ENCODE measurements at regions not wholly inside any gene's neighbourhood (a gene's known extent, or its start where the extent isn't known, plus 50 kb on each side); places are given as distances from the start of the nearest gene placed in this dataset.

DNA sequence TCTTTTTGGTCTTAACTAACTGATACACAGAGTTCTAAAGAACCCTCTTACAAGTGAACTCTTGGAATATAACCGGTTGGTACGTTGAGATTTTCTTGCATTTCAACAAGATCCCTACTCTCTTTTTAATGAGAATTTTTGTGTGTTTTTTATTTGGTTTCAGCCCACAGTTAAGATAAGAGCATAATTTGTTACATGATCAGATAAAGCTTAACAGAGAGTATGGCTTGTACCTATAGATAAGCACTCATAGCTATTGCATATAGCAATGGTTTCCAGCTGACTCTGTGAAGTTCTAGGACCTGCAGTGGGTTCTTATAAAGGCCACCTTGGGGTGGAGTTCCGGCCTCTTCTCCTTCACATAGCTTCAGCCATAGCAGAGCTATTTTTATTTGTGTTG, 143.3 kb downstream of the SNX10 start:
- no peak overlapping the region for H3K27ac ChIP-seq (ENCODE audit: low read depth, low read length)
- H3K36me3 ChIP-seq (ENCODE audit: control insufficient read depth in 2 of 4, insufficient read depth in 4 of 4, low read length in 3 of 4) = no peaks in the 10 kb centered on the region
- no peak for TF ChIP-seq CHD2 (IDR thresholded peaks at IDR 0.05; ENCODE audit: low read length)
- TF ChIP-seq, protein P1, sequence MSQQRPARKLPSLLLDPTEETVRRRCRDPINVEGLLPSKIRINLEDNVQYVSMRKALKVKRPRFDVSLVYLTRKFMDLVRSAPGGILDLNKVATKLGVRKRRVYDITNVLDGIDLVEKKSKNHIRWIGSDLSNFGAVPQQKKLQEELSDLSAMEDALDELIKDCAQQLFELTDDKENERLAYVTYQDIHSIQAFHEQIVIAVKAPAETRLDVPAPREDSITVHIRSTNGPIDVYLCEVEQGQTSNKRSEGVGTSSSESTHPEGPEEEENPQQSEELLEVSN (IDR thresholded peaks at IDR 0.05) = no peak
- TF ChIP-seq ZNF274 (IDR thresholded peaks at IDR 0.05; ENCODE audit: borderline replicate concordance, extremely low read depth, low read length) = no peak
- no peak for TF ChIP-seq JUN (IDR thresholded peaks at IDR 0.05; ENCODE audit: low read depth, low read length)

More for the DNA sequence above, 143.3 kb downstream of the SNX10 start:
- 0 out of 7 replicates have a peak, but pooled peaks cover 0 to 2% (median 0%) of the 10 kb centered on the region in 4 experiments for H3K4me1 ChIP-seq (replicated peaks in 1 of 4; ENCODE audit: control insufficient read depth in 3 of 4, insufficient read depth in 4 of 4, low read length in 3 of 4)
- no peak overlapping the region for H4K5ac ChIP-seq (ENCODE audit: insufficient read length, low read depth, low read length)
- H2BK120ac ChIP-seq (replicated peaks; ENCODE audit: low read depth, low read length) = no peak overlapping the region
- no peak overlapping the region for H3K4me2 ChIP-seq (ENCODE audit: insufficient read depth in 1 of 2, low read depth in 2 of 2, low read length in 2 of 2)
- no peak overlapping the region for H3K56ac ChIP-seq (replicated peaks; ENCODE audit: insufficient read length, low read depth, low read length)
- H3K4ac ChIP-seq (replicated peaks; ENCODE audit: insufficient read length, low read depth, low read length) = no peak overlapping the region
- H3K9me3 ChIP-seq (ENCODE audit: insufficient read depth in 2 of 2, low read depth in 1 of 2, low read length in 1 of 2) = no peaks in the 10 kb centered on the region
- CTCF ChIA-PET (ENCODE audit: partially characterized antibody) = interaction anchor here (0.8 to 1.3 kb wide), 4 partner anchors 9 to 146 kb away, joined by 3 read pairs; no protein-coding TSS in a partner anchor
- no peaks in the 10 kb centered on the region; the same call in 1 of the 2 replicates for H3K23me2 ChIP-seq (ENCODE audit: low read depth, low read length)
- H4K91ac ChIP-seq (replicated peaks; ENCODE audit: insufficient read length, low read length) = no peak overlapping the region
- H2BK15ac ChIP-seq (ENCODE audit: low read length) = no peak overlapping the region
- H3K18ac ChIP-seq (ENCODE audit: extremely low read depth, low read length) = no peak overlapping the region
- no peak overlapping the region for H3K9ac ChIP-seq (replicated peaks in 1 of 4; ENCODE audit: extremely low read depth in 1 of 4, low read depth in 3 of 4, low read length in 3 of 4)
- H3K23ac ChIP-seq (ENCODE audit: insufficient read length) = no peak overlapping the region
- no peak overlapping the region for H2BK12ac ChIP-seq (ENCODE audit: low read depth, low read length)
- H2AK5ac ChIP-seq (ENCODE audit: low read depth, low read length) = no peak overlapping the region
- no peak overlapping the region for H2AFZ ChIP-seq (ENCODE audit: low read length)
- H4K8ac ChIP-seq (ENCODE audit: extremely low read depth, insufficient read depth, low read length) = no peak overlapping the region
- no peaks in the 10 kb centered on the region for H3K79me1 ChIP-seq (ENCODE audit: low read depth, low read length)
- H3K4me3 ChIP-seq (ENCODE audit: extremely low read depth in 1 of 4, insufficient read depth in 2 of 4, low read depth in 3 of 4, low read length in 4 of 4) = no peak overlapping the region
- FAIRE-seq = no peak
- no peak overlapping the region for H2BK5ac ChIP-seq (ENCODE audit: low read depth, low read length)
- no peaks in the 10 kb centered on the region; a peak in 1 of 7 replicates for H3K27me3 ChIP-seq (replicated peaks in 1 of 4; ENCODE audit: control insufficient read depth in 3 of 4, extremely low read depth in 1 of 4, insufficient read depth in 3 of 4, low read length in 3 of 4)
- WGBS, 2 experiments (ENCODE audit: extremely low coverage in 1 of 2, insufficient coverage in 1 of 2, insufficient read length in 1 of 2, insufficient replicate concordance in 2 of 2, low coverage in 1 of 2, low lambda C conversion rate in 2 of 2, missing lambda C conversion rate in 1 of 2) = 77% methylated on average over 3 of the region's 3 CpGs; no CpG with 5 or more reads in 1 of the 2 experiments
- H4K20me1 ChIP-seq (replicated peaks in 1 of 2; ENCODE audit: control insufficient read depth in 1 of 2, insufficient read depth in 2 of 2, low read length in 2 of 2) = no peaks in the 10 kb centered on the region
- H2BK20ac ChIP-seq (ENCODE audit: low read length) = no peak overlapping the region
- H3K79me2 ChIP-seq (ENCODE audit: control insufficient read depth in 1 of 2, insufficient read depth in 2 of 2, low read length in 2 of 2) = no peaks in the 10 kb centered on the region
- H3K14ac ChIP-seq (ENCODE audit: insufficient read length) = no peak overlapping the region
- POLR2A ChIA-PET (ENCODE audit: partially characterized antibody) = no interaction called here
- no peak for DNase-seq (ENCODE audit: low read depth in 1 of 2, low spot score in 2 of 2)
